HCT116 (cell line): ENCODE measurements at regions not wholly inside any gene's neighbourhood (a gene's known extent, or its start where the extent isn't known, plus 50 kb on each side); places are given as distances from the start of the nearest gene placed in this dataset.

Experiments
- EZH2 ChIP-seq: fragments of 200-600 bp; sonication (generic); IDR thresholded peaks from 2 replicates; pipeline ENCODE4 v1.6.1; 2017; ENCODE audit warnings: antibody characterized with exemption, mixed run types
- JUND ChIP-seq: IDR thresholded peaks from 2 replicates; pipeline ENCODE4 v1.6.1; 2012
- POLR2A ChIP-seq: IDR thresholded peaks from 2 replicates; pipeline ENCODE4 v1.7.0; 2011; ENCODE audit warnings: borderline replicate concordance; ENCODE audit not compliant: insufficient read depth, insufficient read length; ENCODE audit errors: extremely low read depth
- POLR2AphosphoS5 ChIP-seq: IDR thresholded peaks from 2 replicates; pipeline ENCODE4 v1.6.1; 2011; ENCODE audit warnings: mild to moderate bottlenecking, low read depth, low read length, moderate library complexity
- RAD21 ChIP-seq: IDR thresholded peaks from 2 replicates; pipeline ENCODE4 v1.6.1; 2012; ENCODE audit warnings: low read depth, mild to moderate bottlenecking
- SIN3A ChIP-seq: IDR thresholded peaks from 2 replicates; pipeline ENCODE4 v1.6.1; 2012; ENCODE audit warnings: low read depth
- TF ChIP-seq, protein P1 (sequence below), 3 experiments: fragments of 200-600 bp in 1 of 3; sonication (generic) in 1 of 3; IDR thresholded peaks in 2 of 3; conservative IDR thresholded peaks in 1 of 3; 2 replicates each; pipeline ENCODE4 v1.5.1; 2012 to 2017; ENCODE audit warnings: low read depth in 2 of 3, low read length in 2 of 3, antibody characterized with exemption in 1 of 3, borderline replicate concordance in 1 of 3, control low read depth in 1 of 3, mild to moderate bottlenecking in 1 of 3, mixed read lengths in 1 of 3, mixed run types in 1 of 3, moderate library complexity in 1 of 3; ENCODE audit not compliant: insufficient read depth in 1 of 3

DNA sequence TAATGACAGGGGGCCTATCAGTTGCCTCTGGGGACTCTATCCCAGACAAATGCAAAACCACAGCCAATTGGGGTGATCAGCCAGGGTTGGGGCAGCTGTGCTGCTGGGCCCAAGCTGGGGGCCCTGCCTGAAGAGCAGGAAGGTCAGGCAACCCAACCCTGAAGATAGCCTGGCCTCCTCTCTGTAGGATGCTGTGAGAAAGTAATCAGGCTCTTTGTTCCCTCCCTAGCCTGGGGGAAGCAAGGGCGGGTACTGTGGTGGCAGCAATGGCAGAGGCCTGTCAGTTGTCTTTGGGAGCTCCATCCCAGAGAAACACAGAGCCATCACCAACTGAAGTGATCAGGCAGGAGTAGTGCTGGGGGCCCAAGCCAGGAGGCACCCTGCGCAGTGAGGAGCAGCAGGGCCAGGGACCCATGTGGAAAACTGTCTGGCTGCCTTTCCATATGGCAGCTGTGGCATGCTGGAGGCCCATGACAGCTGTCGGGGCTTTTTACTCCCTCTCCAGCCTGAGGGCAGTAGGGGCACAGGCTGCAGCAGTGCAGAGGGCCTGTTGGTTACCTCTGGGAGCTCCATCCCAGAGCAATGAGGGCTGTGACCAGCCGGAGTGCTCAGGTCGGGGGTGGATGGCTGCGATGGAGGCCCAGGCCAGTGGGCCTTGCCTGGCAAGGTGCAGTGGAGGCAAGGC, 73.6 kb upstream of the ATP12A start:
- no peak for TF ChIP-seq POLR2A
- TF ChIP-seq, protein P1, sequence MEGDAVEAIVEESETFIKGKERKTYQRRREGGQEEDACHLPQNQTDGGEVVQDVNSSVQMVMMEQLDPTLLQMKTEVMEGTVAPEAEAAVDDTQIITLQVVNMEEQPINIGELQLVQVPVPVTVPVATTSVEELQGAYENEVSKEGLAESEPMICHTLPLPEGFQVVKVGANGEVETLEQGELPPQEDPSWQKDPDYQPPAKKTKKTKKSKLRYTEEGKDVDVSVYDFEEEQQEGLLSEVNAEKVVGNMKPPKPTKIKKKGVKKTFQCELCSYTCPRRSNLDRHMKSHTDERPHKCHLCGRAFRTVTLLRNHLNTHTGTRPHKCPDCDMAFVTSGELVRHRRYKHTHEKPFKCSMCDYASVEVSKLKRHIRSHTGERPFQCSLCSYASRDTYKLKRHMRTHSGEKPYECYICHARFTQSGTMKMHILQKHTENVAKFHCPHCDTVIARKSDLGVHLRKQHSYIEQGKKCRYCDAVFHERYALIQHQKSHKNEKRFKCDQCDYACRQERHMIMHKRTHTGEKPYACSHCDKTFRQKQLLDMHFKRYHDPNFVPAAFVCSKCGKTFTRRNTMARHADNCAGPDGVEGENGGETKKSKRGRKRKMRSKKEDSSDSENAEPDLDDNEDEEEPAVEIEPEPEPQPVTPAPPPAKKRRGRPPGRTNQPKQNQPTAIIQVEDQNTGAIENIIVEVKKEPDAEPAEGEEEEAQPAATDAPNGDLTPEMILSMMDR (IDR thresholded peaks at IDR 0.05 in 2 of 3, conservative IDR thresholded peaks at IDR 0.05 in 1 of 3; ENCODE audit: borderline replicate concordance in 1 of 3, insufficient read depth in 1 of 3, low read depth in 2 of 3, low read length in 2 of 3), result 0 out of 6 replicates have a peak, but pooled peaks of 1 of the 3 experiments have one; percentile 2
- no peak for TF ChIP-seq SIN3A
- no peak for TF ChIP-seq EZH2
- no peak for TF ChIP-seq RAD21
- no peak for TF ChIP-seq JUND
- TF ChIP-seq POLR2AphosphoS5, result no peak
